Left lobe of liver (tissue), 2 donors: ENCODE measurements at regions not wholly inside any gene's neighbourhood (a gene's known extent, or its start where the extent isn't known, plus 50 kb on each side); places are given as distances from the start of the nearest gene placed in this dataset.

Source experiments
- ATAC-seq: fragments of 200-7000 bp; cut with Tn5 transposase; one replicate; pipeline ENCODE4 v1.9.1; 2020; ENCODE audit warnings: mild to moderate bottlenecking, moderate library complexity
- DNase-seq: peaks from one replicate; pipeline ENCODE4 v3.0.0-alpha.2; 2020; ENCODE audit warnings: low spot score
- donor health status: DM: no; HTN: no; CAD: no; lungs with moderate emphysema.
- donor health status: DM: no; HTN: yes; CAD: no.

GRCh38 chr14:44788612-44789011 is 173.1 kb downstream of the KLHL28 start:
- DNase-seq: no peak
- ATAC-seq: no peak

- ATAC-seq: no peak
- no peak for DNase-seq
Observed at GRCh38 chr14:44785096-44785495, 176.7 kb downstream of the KLHL28 start.

- no peak for DNase-seq
- ATAC-seq: no peak
Observed at GRCh38 chr14:44783901-44784300, 177.8 kb downstream of the KLHL28 start.

- ATAC-seq (no peak), DNase-seq (no peak)
Observed at GRCh38 chr14:44782775-44783238, 178.9 kb downstream of the KLHL28 start.

- ATAC-seq (no peak), DNase-seq (no peak)
Observed at GRCh38 chr14:44780989-44781388, 180.8 kb downstream of the KLHL28 start.

- no peak for ATAC-seq
- no peak for DNase-seq
Observed at GRCh38 chr14:44778604-44779003, 183.1 kb downstream of the KLHL28 start.

- ATAC-seq: no peak
- no peak for DNase-seq
Observed at GRCh38 chr14:44777584-44777983, 184.2 kb downstream of the KLHL28 start.

- ATAC-seq (peak; percentile 21), DNase-seq (no peak)
Observed at GRCh38 chr14:44775248-44775647, 186.5 kb downstream of the KLHL28 start.

GRCh38 chr14:44774396-44774795 is 187.4 kb downstream of the KLHL28 start:
- DNase-seq: no peak
- ATAC-seq: no peak

- DNase-seq (no peak), ATAC-seq (no peak)
Observed at GRCh38 chr14:44771496-44771895, 190.3 kb downstream of the KLHL28 start.

- DNase-seq (no peak), ATAC-seq (no peak)
Observed at GRCh38 chr14:44770201-44770600, 191.5 kb downstream of the KLHL28 start.

GRCh38 chr14:44768935-44769334 is 192.8 kb downstream of the KLHL28 start:
- DNase-seq (no peak), ATAC-seq (no peak)

- ATAC-seq: no peak
- DNase-seq: no peak
Observed at GRCh38 chr14:44767646-44768173, 194.0 kb downstream of the KLHL28 start.

- DNase-seq: no peak
- no peak for ATAC-seq
Observed at GRCh38 chr14:44766285-44766684, 195.5 kb downstream of the KLHL28 start.

- DNase-seq (no peak), ATAC-seq (no peak)
Observed at GRCh38 chr14:44763356-44763755, 198.4 kb downstream of the KLHL28 start.

GRCh38 chr14:44759277-44759676 is 202.5 kb downstream of the KLHL28 start:
- no peak for DNase-seq
- ATAC-seq: no peak

- ATAC-seq: no peak
- no peak for DNase-seq
Observed at GRCh38 chr14:44756554-44756953, 205.2 kb downstream of the KLHL28 start.

GRCh38 chr14:44745371-44745770 is 216.4 kb downstream of the KLHL28 start:
- DNase-seq (no peak), ATAC-seq (no peak)

GRCh38 chr14:44742202-44742601 is 219.5 kb downstream of the KLHL28 start:
- ATAC-seq: no peak
- no peak for DNase-seq

- ATAC-seq (no peak), DNase-seq (no peak)
Observed at GRCh38 chr14:44741431-44741830, 220.3 kb downstream of the KLHL28 start.

GRCh38 chr14:44736326-44736725 is 225.4 kb downstream of the KLHL28 start:
- DNase-seq: no peak
- ATAC-seq: no peak

GRCh38 chr14:44732144-44732543 is 225.1 kb upstream of the FSCB start:
- ATAC-seq: no peak

GRCh38 chr14:44730860-44731259 is 223.8 kb upstream of the FSCB start:
- DNase-seq (no peak), ATAC-seq (no peak)

More at GRCh38 chr14:44732144-44732543, 225.1 kb upstream of the FSCB start:
- DNase-seq: no peak
